ENCODE measurements at regions not wholly inside any gene's neighbourhood (a gene's known extent, or its start where the extent isn't known, plus 50 kb on each side); places are given as distances from the start of the nearest gene placed in this dataset.

DNA sequence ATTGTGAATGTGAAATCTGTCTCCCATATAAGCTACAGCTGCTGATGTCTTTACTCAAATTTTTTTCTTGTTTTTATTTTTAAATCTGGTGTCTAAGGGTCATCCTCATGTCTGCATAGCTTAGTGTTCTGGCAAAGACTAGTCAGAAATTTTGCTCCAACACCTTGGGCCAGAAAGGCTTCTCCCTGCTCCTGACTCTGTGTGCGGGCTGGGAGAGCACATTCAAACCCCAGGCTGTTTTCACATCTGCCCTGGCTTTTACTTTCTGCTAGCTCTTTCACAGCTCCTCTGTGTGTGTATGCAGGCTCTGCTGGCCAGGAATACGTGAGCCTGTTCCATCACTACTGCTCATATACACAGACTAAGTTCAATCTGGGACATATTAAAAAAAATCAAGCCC, 102.9 kb upstream of the RIOK3 start:
- H3K9ac ChIP-seq (ENCODE audit: low read depth, low read length), result no peak overlapping the region
- peaks cover 6% of the 10 kb centered on the region for H3K4me1 ChIP-seq (ENCODE audit: control insufficient read depth, insufficient read depth, low read length)

GRCh38 chr18:23351521-23351920, 101.6 kb upstream of the RIOK3 start:
- Histone ChIP-seq H3K9me3 (replicated peaks; ENCODE audit: low read length) (no peaks in the 10 kb centered on the region), H3K9ac (ENCODE audit: low read depth, low read length) (no peak overlapping the region), H3K4me1 (ENCODE audit: control insufficient read depth, insufficient read depth, low read length) (peaks cover 6% of the 10 kb centered on the region), H3K4me2 (ENCODE audit: low read length) (no peak overlapping the region), H3K27me3 (ENCODE audit: control insufficient read depth, insufficient read depth, low read length) (no peaks in the 10 kb centered on the region), H3K4me3 (ENCODE audit: low read length) (no peak overlapping the region), H3K36me3 (ENCODE audit: insufficient read depth, low read length) (no peaks in the 10 kb centered on the region)

More for the DNA sequence above, 102.9 kb upstream of the RIOK3 start:
- no peak overlapping the region for H3K4me3 ChIP-seq (ENCODE audit: low read length)
- no peaks in the 10 kb centered on the region for H3K36me3 ChIP-seq (ENCODE audit: insufficient read depth, low read length)
- no peaks in the 10 kb centered on the region for H3K9me3 ChIP-seq (replicated peaks; ENCODE audit: low read length)
- no peak overlapping the region for H3K4me2 ChIP-seq (ENCODE audit: low read length)
- no peaks in the 10 kb centered on the region for H3K27me3 ChIP-seq (ENCODE audit: control insufficient read depth, insufficient read depth, low read length)

DNA sequence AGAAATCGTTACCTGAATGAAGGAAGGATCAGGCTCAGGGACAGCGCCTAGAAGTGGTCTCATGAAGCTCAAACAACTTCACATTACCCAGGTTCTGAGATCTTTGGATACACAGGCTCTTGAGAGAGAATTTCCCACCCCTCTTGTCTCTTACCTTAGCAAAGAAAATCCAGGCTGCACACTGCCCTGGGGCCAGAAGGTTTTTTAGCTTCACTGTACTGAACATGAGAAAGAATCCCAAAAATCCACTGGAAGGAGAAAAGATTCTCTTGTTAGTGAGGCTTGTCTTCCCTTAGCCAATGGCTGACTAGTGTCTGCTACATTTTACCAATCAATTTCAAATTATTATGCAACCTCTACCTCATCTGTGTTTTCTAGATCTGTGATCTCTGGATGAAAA, 101.0 kb upstream of the RIOK3 start:
- Histone ChIP-seq H3K9ac (ENCODE audit: low read depth, low read length) (no peak overlapping the region), H3K27me3 (ENCODE audit: control insufficient read depth, insufficient read depth, low read length) (no peaks in the 10 kb centered on the region), H3K4me2 (ENCODE audit: low read length) (no peak overlapping the region), H3K36me3 (ENCODE audit: insufficient read depth, low read length) (no peaks in the 10 kb centered on the region), H3K4me3 (ENCODE audit: low read length) (no peak overlapping the region), H3K9me3 (replicated peaks; ENCODE audit: low read length) (no peaks in the 10 kb centered on the region), H3K4me1 (ENCODE audit: control insufficient read depth, insufficient read depth, low read length) (peaks cover 6% of the 10 kb centered on the region)

DNA sequence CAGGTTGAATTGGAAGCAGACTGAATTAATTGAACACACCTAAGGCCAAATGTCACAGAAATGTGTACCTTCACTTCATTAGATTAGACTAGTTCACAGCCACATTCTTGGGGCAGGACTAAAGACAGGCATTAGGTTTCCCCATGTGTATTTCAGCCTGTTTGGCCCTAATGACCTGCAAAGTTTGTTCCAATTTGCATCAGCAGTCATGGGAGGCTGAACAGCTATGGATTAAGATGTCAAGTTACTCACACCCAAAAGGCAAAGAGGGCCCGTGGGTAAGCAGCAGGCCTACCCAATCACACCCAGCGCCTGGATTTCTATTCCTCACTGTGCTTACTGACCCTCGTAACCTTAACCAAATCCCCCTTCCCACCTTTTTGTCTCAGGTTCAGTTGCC, 99.6 kb upstream of the RIOK3 start:
- Histone ChIP-seq H3K4me1 (ENCODE audit: control insufficient read depth, insufficient read depth, low read length) (peaks cover 7% of the 10 kb centered on the region), H3K27me3 (ENCODE audit: control insufficient read depth, insufficient read depth, low read length) (no peaks in the 10 kb centered on the region), H3K9me3 (replicated peaks; ENCODE audit: low read length) (no peaks in the 10 kb centered on the region), H3K4me3 (ENCODE audit: low read length) (no peak overlapping the region), H3K4me2 (ENCODE audit: low read length) (no peak overlapping the region), H3K9ac (ENCODE audit: low read depth, low read length) (no peak overlapping the region), H3K36me3 (ENCODE audit: insufficient read depth, low read length) (no peaks in the 10 kb centered on the region)

- Histone ChIP-seq H3K9me3 (replicated peaks; ENCODE audit: low read length) (no peaks in the 10 kb centered on the region), H3K4me2 (ENCODE audit: low read length) (no peak overlapping the region), H3K4me3 (ENCODE audit: low read length) (no peak overlapping the region), H3K36me3 (ENCODE audit: insufficient read depth, low read length) (no peaks in the 10 kb centered on the region), H3K4me1 (ENCODE audit: control insufficient read depth, insufficient read depth, low read length) (peaks cover 10% of the 10 kb centered on the region), H3K27me3 (ENCODE audit: control insufficient read depth, insufficient read depth, low read length) (no peaks in the 10 kb centered on the region), H3K9ac (ENCODE audit: low read depth, low read length) (no peak overlapping the region)
Observed at GRCh38 chr18:23354625-23355024, 98.5 kb upstream of the RIOK3 start.

DNA sequence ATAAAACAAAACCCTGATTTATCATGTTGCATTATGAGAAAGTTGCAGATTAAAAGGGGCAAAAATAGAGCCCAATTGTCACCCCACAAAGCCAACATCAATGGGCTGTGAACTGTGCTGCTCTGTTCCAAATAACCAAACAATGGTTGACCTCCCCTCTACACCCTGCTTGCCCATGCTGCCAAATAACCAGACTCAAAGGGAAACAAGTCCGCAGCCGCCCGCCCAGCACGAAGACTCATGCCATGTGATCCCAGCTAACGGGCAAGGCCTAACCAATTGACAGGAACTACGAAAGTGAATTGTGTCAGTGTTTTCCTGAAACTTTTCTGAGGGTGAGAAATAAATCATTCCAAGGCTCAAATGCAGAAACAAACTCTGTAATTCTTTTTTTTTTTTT, 97.9 kb upstream of the RIOK3 start:
- Histone ChIP-seq H3K27me3 (ENCODE audit: control insufficient read depth, insufficient read depth, low read length) (no peaks in the 10 kb centered on the region), H3K4me2 (ENCODE audit: low read length) (no peak overlapping the region), H3K4me3 (ENCODE audit: low read length) (no peak overlapping the region), H3K9ac (ENCODE audit: low read depth, low read length) (no peak overlapping the region), H3K9me3 (replicated peaks; ENCODE audit: low read length) (no peaks in the 10 kb centered on the region), H3K36me3 (ENCODE audit: insufficient read depth, low read length) (no peaks in the 10 kb centered on the region), H3K4me1 (ENCODE audit: control insufficient read depth, insufficient read depth, low read length) (peaks cover 10% of the 10 kb centered on the region)

GRCh38 chr18:23356424-23356823, 96.7 kb upstream of the RIOK3 start:
- Histone ChIP-seq H3K9me3 (replicated peaks; ENCODE audit: low read length) (no peaks in the 10 kb centered on the region), H3K27me3 (ENCODE audit: control insufficient read depth, insufficient read depth, low read length) (no peaks in the 10 kb centered on the region), H3K4me1 (ENCODE audit: control insufficient read depth, insufficient read depth, low read length) (peaks cover 10% of the 10 kb centered on the region)

GRCh38 chr18:23356915-23357601, 96.0 kb upstream of the RIOK3 start:
- no peaks in the 10 kb centered on the region for H3K27me3 ChIP-seq (ENCODE audit: control insufficient read depth, insufficient read depth, low read length)

More at GRCh38 chr18:23356424-23356823, 96.7 kb upstream of the RIOK3 start:
- Histone ChIP-seq H3K4me3 (ENCODE audit: low read length) (no peak overlapping the region), H3K9ac (ENCODE audit: low read depth, low read length) (no peak overlapping the region), H3K36me3 (ENCODE audit: insufficient read depth, low read length) (no peaks in the 10 kb centered on the region), H3K4me2 (ENCODE audit: low read length) (no peak overlapping the region)

GRCh38 chr18:23357996-23358594, 95.0 kb upstream of the RIOK3 start:
- H3K4me2 ChIP-seq (ENCODE audit: low read length), result no peak overlapping the region
- H3K4me3 ChIP-seq (ENCODE audit: low read length), result no peak overlapping the region
- H3K36me3 ChIP-seq (ENCODE audit: insufficient read depth, low read length), result no peaks in the 10 kb centered on the region
- no peak overlapping the region for H3K9ac ChIP-seq (ENCODE audit: low read depth, low read length)
- H3K9me3 ChIP-seq (replicated peaks; ENCODE audit: low read length), result no peaks in the 10 kb centered on the region
- no peaks in the 10 kb centered on the region for H3K27me3 ChIP-seq (ENCODE audit: control insufficient read depth, insufficient read depth, low read length)
- H3K4me1 ChIP-seq (ENCODE audit: control insufficient read depth, insufficient read depth, low read length), result peaks cover 10% of the 10 kb centered on the region

More at GRCh38 chr18:23356915-23357601, 96.0 kb upstream of the RIOK3 start:
- H3K4me2 ChIP-seq (ENCODE audit: low read length), result no peak overlapping the region
- H3K9ac ChIP-seq (ENCODE audit: low read depth, low read length), result no peak overlapping the region
- no peaks in the 10 kb centered on the region for H3K36me3 ChIP-seq (ENCODE audit: insufficient read depth, low read length)
- no peaks in the 10 kb centered on the region for H3K9me3 ChIP-seq (replicated peaks; ENCODE audit: low read length)
- peaks cover 10% of the 10 kb centered on the region for H3K4me1 ChIP-seq (ENCODE audit: control insufficient read depth, insufficient read depth, low read length)
- H3K4me3 ChIP-seq (ENCODE audit: low read length), result no peak overlapping the region

GRCh38 chr18:23359421-23359820, 93.7 kb upstream of the RIOK3 start:
- Histone ChIP-seq H3K9me3 (replicated peaks; ENCODE audit: low read length) (no peaks in the 10 kb centered on the region), H3K4me1 (ENCODE audit: control insufficient read depth, insufficient read depth, low read length) (peaks cover 10% of the 10 kb centered on the region), H3K9ac (ENCODE audit: low read depth, low read length) (no peak overlapping the region), H3K4me3 (ENCODE audit: low read length) (no peak overlapping the region), H3K4me2 (ENCODE audit: low read length) (no peak overlapping the region), H3K36me3 (ENCODE audit: insufficient read depth, low read length) (no peaks in the 10 kb centered on the region), H3K27me3 (ENCODE audit: control insufficient read depth, insufficient read depth, low read length) (no peaks in the 10 kb centered on the region)

DNA sequence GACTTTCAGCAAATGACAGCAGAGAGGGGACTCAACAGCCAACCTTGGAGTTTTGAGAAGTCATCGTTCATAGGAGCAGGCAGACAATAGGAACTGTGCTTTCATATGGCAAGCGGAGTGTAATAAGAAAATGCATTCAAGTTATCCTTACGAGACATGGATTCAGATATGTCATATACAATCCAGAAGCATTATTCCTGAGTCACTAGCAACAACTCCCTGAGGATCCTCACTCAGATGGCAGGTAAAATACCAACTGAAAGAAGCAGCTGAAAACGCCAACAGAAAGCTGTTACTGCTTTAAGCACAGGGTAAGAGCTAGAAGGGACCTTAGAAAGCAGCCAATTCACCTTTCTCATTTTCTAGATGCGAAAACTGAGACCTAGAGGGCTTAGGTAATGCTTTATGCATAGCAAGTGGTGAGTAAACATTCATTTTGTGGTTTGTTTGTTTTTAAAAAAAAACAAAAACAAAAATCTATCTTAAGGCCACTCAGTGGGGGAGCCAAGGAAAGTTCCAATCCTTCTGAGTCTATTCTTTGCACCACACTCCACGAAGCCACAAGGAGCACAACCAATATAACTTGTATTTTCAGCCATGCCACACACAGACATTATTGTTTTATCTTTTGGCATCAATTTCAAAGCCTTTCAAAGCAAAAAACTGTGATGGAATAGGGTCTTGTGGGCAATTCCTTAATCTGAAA, 89.1 kb upstream of the RIOK3 start:
- H3K9me3 ChIP-seq (replicated peaks; ENCODE audit: low read length), result no peaks in the 10 kb centered on the region

More for the DNA sequence above, 89.1 kb upstream of the RIOK3 start:
- H3K27me3 ChIP-seq (ENCODE audit: control insufficient read depth, insufficient read depth, low read length), result no peaks in the 10 kb centered on the region
- no peak overlapping the region for H3K4me3 ChIP-seq (ENCODE audit: low read length)
- H3K4me1 ChIP-seq (ENCODE audit: control insufficient read depth, insufficient read depth, low read length), result peaks cover 14% of the 10 kb centered on the region
- no peak overlapping the region for H3K4me2 ChIP-seq (ENCODE audit: low read length)
- H3K36me3 ChIP-seq (ENCODE audit: insufficient read depth, low read length), result no peaks in the 10 kb centered on the region
- H3K9ac ChIP-seq (ENCODE audit: low read depth, low read length), result no peak overlapping the region
